HEK293T (cell line): ENCODE measurements at regions not wholly inside any gene's neighbourhood (a gene's known extent, or its start where the extent isn't known, plus 50 kb on each side); places are given as distances from the start of the nearest gene placed in this dataset.

Experiments used
- ARNT ChIP-seq: fragments of 450-650 bp; IDR thresholded peaks from 2 replicates; pipeline ENCODE4 v1.6.1; 2017; ENCODE audit warnings: mild to moderate bottlenecking
- BHLHE40 ChIP-seq: fragments of 450-650 bp; IDR thresholded peaks from 2 replicates; pipeline ENCODE4 v1.6.1; 2016; ENCODE audit warnings: mild to moderate bottlenecking, moderate library complexity, borderline replicate concordance
- CTBP1 ChIP-seq: fragments of 450-650 bp; IDR thresholded peaks from 2 replicates; pipeline ENCODE4 v1.6.1; 2016; ENCODE audit warnings: borderline replicate concordance
- ELF4 ChIP-seq: fragments of 450-650 bp; IDR thresholded peaks from 2 replicates; pipeline ENCODE4 v1.6.1; 2017; ENCODE audit warnings: antibody characterized with exemption
- FOXA1 ChIP-seq: fragments of 450-650 bp; IDR thresholded peaks from 2 replicates; pipeline ENCODE4 v1.6.1; 2016; ENCODE audit warnings: mild to moderate bottlenecking
- FOXM1 ChIP-seq: fragments of 450-650 bp; IDR thresholded peaks from 2 replicates; pipeline ENCODE4 v1.6.1; 2017; ENCODE audit warnings: mild to moderate bottlenecking, borderline replicate concordance
- HDGF ChIP-seq: fragments of 450-650 bp; IDR thresholded peaks from 2 replicates; pipeline ENCODE4 v1.6.1; 2017; ENCODE audit warnings: antibody characterized with exemption, borderline replicate concordance
- LEF1 ChIP-seq: fragments of 450-650 bp; IDR thresholded peaks from 2 replicates; pipeline ENCODE4 v1.6.1; 2017; ENCODE audit warnings: mild to moderate bottlenecking, borderline replicate concordance
- NFRKB ChIP-seq: fragments of 450-650 bp; IDR thresholded peaks from 2 replicates; pipeline ENCODE4 v1.6.1; 2016; ENCODE audit warnings: mild to moderate bottlenecking, moderate library complexity
- SP1 ChIP-seq: fragments of 450-650 bp; IDR thresholded peaks from 2 replicates; pipeline ENCODE4 v1.6.1; 2017
- SUZ12 ChIP-seq: fragments of 450-650 bp; IDR thresholded peaks from 2 replicates; pipeline ENCODE4 v1.6.1; 2016; ENCODE audit warnings: mild to moderate bottlenecking
- TARDBP ChIP-seq: fragments of 450-650 bp; IDR thresholded peaks from 2 replicates; pipeline ENCODE4 v1.6.1; 2016
- ZNF384 ChIP-seq: fragments of 450-650 bp; IDR thresholded peaks from 2 replicates; pipeline ENCODE4 v1.6.1; 2016
- TF ChIP-seq, protein P1 (sequence below): fragments of 450-650 bp; IDR thresholded peaks from 2 replicates; pipeline ENCODE4 v1.6.1; 2016

DNA sequence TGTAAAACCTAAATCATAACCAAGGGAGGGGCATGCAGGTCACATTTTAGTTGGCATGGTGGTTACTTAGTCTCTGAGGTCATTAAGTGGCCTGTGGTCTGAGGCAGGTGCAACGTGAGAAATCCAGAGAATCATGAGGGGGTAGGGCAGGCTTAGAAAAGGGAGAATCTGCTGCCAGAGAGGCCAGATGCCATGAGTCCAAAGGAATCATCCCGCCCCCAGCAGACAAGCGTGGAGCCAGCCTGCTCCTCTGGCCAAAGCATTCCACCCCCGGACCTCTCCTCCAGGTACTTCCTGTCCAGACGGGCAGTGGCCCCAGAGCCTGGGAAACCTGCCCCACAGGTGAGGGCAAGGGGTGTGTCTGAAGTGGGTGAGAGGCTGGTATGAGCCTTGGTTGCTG, 196.4 kb upstream of the ZNF32 start:
- TF ChIP-seq SUZ12 (no peak), ELF4 (no peak), BHLHE40 (no peak), SP1 (no peak), FOXM1 (no peak), ZNF384 (no peak), TARDBP (no peak), CTBP1 (no peak), NFRKB (no peak), ARNT (no peak), LEF1 (no peak), HDGF (no peak), FOXA1 (no peak)
- TF ChIP-seq, protein P1, sequence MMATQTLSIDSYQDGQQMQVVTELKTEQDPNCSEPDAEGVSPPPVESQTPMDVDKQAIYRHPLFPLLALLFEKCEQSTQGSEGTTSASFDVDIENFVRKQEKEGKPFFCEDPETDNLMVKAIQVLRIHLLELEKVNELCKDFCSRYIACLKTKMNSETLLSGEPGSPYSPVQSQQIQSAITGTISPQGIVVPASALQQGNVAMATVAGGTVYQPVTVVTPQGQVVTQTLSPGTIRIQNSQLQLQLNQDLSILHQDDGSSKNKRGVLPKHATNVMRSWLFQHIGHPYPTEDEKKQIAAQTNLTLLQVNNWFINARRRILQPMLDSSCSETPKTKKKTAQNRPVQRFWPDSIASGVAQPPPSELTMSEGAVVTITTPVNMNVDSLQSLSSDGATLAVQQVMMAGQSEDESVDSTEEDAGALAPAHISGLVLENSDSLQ: no peak
